ENCODE measurements at regions not wholly inside any gene's neighbourhood (a gene's known extent, or its start where the extent isn't known, plus 50 kb on each side); places are given as distances from the start of the nearest gene placed in this dataset.

GRCh38 chr14:27175489-27175888, 577.7 kb upstream of the NOVA1 start:
- TF ChIP-seq SUZ12 (IDR thresholded peaks at IDR 0.05; ENCODE audit: extremely low read depth, insufficient read depth, insufficient read length) (no peak), YY1 (IDR thresholded peaks at IDR 0.05; ENCODE audit: insufficient read depth, insufficient read length) (no peak)
